ENCODE measurements at regions not wholly inside any gene's neighbourhood (a gene's known extent, or its start where the extent isn't known, plus 50 kb on each side); places are given as distances from the start of the nearest gene placed in this dataset.
"Not testable (repeated sequence)": the region's sequence is repeated elsewhere in the genome, so short reads cannot be mapped to it uniquely, and the experiment has no call there.

DNA sequence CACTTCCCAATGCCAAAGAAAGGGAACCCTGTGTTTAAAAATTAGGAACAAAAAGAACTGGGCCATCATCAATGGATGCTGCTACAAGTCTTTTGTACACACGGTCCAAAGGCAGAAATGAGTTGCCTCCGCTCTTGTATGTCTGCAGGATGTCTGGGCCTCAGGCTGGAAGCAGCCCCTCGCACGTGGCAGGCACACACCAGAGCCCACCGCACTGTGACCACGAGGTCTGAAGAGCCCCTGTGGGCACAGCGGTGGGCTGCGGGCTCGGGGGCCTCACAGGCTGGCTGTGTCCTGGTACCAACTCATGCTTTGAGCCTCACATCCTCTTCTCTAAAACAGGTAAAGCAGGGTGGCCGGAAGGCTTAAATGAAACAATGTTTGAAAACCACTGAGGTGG is 309.3 kb downstream of the C16orf95 start:
- in situ Hi-C loops (cut with MboI; ENCODE audit: low sequenced_read_pairs) = no loop called here

DNA sequence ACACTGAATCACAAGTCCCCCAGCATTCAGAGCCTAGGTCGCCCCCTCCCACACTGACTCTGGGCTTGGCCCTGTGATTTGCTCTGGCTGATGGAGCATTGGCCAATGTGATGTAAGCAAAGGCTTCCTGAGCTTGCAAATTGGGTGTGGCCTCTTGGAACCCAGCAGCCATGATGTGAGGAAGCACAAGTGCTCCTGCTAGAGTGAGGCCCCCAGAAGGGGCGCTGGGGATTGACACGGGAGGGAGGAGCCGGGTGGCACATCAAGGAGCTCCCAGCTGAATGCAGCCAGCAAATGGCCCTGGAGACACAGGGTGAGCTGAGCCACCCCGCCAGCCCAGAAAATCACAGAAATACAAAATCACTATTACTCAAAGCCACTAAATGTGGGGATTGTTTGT is 308.5 kb downstream of the C16orf95 start:
- in situ Hi-C loops (cut with MboI; ENCODE audit: low sequenced_read_pairs) = no loop called here

DNA sequence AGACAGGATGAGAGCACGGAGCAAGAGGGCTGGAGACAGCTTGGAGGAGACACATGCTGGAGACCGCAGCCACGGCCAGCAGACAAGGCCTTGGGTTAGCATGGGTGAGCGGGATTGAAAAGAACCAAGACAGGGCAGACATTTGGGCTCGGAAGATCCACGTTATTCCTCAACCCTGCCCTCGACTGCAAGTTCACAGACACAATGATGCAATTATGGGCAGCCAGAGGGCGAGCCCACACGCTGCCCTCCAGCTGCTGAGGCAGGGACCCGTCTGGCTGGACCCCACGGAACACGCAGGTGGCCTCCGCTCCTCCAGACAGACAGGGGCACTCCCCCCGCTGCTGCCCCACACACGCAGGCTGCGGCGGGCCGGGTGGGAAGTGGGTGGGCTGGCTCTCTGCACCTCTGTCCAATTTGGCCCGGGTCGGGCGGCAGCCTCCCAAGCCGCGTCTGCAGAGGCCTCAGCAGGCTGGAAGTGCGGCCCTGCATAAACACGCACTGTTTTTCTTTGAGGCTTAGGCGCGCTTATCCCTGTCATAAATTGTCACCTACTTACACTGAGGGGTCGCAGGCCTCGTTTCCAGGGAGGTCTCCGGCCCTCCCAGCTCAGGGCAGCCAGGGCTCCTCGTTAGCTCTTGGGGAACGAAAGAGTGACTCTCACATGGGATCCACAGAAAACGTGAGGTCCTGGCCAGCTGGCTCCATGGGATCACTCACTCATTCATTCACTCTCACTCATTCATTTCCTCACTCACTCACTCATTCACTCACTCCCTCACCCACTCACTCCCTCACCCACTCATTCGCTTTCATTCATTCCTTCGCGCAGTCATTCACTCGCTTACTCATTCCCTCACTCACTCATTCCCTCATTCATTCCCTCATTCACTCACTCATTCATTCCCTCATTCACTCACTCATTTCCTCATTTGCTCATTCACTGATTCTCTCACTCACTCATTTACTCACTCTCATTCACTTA is 303.9 kb downstream of the C16orf95 start:
- in situ Hi-C loops (cut with MboI; ENCODE audit: low sequenced_read_pairs) = no loop called here

DNA sequence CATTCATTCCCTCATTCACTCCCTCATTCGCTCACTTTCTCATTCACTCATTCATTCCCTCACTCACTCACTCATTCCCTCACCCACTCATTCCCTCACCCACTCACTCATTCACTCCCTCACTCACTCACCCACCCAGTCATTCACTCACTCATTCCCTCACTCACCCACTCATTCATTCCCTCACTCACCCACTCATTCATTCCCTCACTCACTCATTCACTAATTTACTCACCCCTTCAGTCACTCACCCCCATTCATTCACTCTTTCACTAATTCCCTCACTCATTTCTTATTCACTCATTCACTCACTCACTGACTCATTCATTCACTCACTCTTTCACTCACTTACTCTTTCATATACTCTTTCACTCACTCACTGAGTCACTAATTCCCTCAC is 303.1 kb downstream of the C16orf95 start:
- in situ Hi-C loops (cut with MboI; ENCODE audit: low sequenced_read_pairs) = no loop called here

DNA sequence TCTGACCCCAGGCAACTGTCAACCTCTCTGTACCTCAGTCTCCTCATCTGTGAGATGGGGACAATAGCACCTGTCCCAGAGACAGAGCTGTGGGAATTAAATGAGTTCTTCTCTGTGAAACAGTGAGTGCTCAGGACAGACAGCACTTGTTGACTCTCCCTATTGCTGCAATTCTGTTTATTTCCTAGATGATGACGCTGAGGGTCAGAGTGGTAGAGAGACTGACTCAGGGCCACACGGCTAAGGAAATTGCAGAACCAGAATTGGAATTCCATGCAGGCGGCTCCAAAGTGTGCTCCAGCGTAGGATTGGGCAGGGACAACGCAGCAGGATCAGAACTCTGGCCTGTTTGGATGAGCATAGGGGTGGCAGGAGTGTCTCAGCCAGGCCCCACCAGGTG is 302.2 kb downstream of the C16orf95 start:
- in situ Hi-C loops (cut with MboI; ENCODE audit: low sequenced_read_pairs) = no loop called here

DNA sequence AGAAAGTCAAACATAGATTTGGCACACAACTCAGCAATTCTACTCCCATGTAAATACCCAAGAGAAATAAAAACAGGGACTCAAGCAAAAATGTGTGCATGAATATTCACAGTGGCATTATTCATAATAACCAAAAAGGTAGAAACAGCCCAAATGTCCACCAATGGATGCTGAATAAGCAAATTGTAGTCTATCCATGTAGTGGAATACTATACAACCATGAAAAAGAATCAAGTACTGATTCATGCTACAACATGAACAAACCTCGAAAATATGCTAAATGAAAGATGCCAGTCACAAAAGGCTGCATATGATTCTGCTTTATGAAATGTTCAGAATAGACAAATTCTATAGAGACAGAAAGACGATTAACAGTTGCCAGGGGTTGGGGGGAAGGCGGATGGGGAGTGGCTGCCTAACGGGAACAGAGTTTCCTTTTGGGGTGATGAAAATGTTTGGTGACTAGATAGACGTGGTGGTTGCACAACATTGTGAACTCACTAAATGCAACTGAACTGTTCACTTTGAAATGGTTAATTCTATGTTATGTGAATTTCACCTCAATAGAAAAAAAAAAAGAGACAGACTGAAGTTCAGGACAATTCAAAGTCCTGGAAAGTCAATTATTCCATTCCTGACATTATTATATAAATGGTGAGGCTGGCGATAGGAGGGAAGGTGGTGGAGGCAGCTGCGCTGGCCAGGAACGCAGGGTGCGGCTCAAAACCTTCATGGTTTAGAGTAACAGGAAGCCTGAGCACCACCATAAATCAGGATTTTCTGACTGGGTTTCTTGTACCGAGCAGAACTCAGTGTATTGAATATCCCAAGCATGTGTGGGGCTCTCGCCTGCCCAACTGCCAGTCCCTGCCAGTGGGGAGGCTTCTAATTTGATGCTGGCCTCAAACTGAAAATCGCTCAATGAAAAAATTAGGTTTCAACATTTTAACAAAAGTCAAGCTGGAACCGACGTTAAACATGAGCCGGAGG is 300.9 kb downstream of the C16orf95 start:
- in situ Hi-C loops (cut with MboI; ENCODE audit: low sequenced_read_pairs) = no loop called here

DNA sequence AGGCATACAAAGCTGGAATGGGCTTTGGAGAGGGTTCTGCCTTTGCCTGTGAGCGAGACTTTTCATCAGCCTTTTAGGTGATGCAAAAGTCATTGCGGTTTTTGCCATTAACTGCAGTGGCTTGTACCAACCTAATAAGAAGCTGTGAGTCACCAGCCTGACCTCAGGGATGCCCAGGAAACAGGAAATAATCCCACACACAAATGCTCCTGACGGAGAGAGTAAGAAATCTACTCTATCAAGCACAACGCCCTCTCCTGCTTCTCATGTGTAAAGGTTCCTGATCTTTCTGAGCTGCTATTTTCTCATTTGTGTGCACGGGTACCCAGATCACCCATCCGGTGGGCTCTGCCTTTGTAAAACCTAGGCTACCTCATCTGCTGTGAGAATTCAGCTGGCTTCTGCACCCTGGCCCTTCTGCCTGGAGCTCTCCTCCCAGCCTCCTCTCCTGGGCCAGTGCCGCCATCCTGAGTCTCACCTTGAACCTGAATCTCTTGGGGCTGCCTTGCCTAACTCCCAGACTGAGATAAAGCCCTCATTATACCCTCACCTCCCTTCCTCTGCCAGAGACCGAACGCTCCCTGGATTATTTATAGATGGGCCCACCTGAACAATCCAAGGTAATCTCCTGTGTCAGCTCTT is 299.7 kb downstream of the C16orf95 start:
- in situ Hi-C loops (cut with MboI; ENCODE audit: low sequenced_read_pairs) = no loop called here

DNA sequence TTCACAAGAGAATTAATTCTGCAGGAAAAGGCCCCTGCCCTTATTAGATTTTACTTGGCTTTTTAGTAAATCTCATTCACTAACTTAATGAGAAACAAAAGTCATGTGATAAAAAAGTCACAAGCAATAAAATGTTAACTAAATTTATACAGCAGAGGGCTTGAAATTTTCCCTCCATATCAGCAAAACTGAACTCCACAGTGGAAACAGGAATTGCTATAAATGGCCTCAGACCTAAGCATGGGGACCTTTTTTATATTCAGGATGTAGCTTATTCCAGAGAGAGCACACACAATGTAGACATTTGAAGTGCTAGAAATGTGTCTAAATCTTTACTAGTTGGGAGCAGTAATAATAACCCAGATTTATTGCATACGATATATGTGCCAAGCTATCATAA is 291.5 kb downstream of the C16orf95 start:
- in situ Hi-C loops (cut with MboI; ENCODE audit: low sequenced_read_pairs) = no loop called here

DNA sequence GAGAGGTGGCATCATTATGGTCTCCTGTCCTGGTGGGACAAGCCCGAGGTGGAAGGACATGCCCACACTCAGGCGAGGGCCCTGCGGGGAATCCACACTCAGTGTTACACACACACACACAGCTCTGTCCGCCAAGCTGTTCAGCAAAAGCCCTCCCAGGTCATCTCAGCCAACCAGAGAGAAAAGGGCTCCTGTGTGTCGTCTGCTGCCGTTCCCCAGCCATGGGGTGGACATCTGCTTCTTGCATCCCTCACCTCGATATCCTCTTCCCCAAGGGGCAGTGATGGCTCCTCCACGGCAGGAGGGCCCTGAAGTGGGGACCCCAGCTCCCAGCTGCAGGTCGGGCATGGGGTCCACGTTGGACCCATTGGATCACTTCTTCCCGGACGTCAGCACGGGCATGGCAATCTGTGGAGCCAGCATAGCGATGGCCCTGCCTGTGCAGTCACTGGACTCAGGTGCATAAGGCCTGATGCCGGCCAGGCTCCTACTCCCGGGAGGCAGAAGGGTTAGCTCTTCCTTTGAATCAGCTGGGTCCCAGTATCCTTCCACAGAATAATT is 290.1 kb downstream of the C16orf95 start:
- in situ Hi-C loops (cut with MboI; ENCODE audit: low sequenced_read_pairs) = no loop called here

DNA sequence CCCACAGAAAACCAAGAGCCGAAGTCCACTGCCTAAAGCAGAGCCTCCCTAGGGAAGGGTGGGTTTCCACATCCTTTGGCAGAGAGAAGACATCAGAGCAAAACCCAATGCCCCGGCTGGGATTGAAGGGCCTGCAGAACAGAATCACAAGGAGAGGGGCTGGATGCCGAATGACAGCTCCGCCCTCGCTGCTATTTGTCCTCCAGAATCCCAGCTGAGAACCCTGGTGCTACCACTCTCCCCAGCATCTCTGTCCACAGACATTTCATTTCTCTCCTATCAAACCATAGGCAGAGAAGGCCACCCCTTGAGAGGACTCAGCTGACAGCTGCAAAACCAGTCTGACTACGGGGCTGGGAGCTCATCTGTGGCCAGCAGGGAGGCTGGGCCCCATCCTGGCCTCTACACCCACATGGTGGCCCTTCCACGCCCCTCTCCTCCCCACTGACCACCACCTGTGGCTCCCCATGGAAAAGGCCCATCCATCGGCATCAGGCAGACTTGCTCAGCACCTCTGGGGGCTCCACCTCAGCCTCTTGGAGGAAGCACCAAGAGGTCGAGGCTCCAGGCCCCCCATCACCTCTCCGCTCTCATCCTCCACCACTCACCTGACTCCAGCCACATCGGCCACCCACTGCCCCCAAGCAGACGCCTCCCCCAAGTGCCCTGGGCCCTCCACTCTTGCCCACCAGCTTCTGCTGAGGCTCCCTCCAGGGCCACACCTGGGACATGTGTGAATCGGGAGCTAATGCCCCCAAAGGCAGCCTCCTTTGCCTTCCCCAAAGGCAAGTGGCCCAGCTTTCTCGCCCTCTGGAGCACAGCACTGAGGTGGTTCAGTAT is 288.5 kb downstream of the C16orf95 start:
- in situ Hi-C loops (cut with MboI; ENCODE audit: low sequenced_read_pairs) = no loop called here

DNA sequence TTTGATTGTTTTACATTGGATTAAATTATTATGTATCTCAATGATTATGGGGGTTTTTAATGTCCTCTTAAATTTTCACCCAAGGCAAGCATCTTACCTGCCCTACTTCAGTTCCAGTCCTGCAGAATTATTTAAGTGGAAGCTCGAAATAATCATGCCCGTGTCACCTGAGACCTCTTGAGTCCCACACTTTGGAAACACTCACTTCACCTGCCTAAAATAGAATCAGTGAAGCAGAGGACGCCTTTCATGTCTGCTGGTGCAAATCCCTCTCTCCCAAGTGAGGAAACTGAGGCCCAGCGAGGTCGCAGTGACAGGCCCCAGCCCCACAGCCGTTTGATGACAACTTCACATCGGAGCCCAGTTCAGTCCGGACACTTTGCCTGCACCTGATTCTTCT is 284.6 kb downstream of the C16orf95 start:
- in situ Hi-C loops (cut with MboI; ENCODE audit: low sequenced_read_pairs) = no loop called here

DNA sequence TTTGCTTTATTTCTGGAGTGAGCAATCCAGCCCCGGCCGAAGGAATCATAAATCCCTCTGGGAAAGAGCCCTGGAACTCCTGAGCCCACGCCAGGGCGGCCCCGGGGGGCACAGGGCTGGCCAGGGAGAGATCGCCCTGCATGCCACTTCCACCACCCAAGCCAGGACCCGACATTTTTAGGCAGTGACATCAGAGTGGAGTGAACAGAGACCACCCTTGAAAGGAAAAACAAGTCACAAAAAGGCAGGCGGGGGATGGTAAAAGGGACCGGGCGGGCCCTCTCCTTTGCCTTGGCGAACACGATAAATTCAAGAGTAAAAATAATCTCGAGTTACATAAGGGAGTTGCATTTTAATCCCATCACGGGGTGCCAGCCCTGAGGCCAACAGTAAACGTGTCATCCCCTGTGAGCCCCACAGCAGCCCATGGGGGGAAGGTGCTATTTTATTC is 284.1 kb downstream of the C16orf95 start:
- in situ Hi-C loops (cut with MboI; ENCODE audit: low sequenced_read_pairs) = no loop called here

DNA sequence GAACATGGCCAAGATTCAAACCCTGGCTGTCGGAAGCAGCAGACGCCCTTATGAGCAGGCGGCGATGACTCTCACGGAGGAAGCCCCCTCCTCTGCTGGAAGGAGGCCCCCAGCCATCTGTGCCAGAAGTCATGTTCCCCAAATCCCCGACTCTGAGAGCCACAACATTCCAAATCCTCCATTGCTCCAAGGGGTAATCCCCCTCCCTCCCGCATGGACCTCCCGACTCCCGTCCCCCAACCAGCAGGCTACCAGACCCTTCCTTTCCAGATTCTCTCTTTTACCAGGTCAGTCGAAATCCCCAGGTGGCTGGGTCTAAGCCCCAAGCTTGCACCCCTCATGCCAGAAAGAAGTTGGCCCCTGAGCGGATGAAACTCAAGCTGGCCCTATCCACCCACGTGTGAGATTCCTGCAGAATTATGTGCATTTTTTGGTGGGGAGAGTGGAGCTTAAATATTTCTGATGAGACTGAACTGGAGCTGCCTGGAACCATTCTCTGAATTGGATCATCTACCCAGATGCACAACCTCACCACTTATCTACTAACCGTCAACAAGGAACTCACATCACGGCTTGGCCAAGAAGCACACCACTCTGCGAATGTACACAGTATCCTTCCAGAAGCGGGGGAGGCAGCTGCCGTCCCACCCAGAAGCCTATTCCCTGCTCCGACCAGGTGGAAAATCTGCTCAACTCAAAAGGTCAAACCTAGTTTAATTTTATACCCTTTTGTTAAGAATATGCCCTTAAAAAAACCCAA is 283.5 kb downstream of the C16orf95 start:
- in situ Hi-C loops (cut with MboI; ENCODE audit: low sequenced_read_pairs) = no loop called here

DNA sequence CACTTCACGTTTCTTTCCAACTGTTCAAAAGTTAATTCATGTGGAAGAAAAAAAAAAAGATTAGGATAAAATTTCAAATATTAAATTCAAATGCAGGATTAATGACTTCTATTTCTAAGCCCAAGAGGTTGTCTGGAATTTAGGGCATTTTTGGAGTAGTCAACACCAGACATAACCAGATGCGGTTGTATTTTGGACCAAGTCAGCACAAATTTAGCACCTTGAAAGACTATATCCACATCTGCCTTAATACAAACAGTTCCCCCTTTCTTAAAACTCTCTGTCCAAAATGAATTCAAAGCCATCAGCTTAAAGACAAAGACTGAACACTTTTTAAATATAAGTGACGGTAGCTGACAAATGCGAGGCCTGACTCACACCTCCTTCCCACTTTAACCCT is 282.9 kb downstream of the C16orf95 start:
- in situ Hi-C loops (cut with MboI; ENCODE audit: low sequenced_read_pairs) = no loop called here

DNA sequence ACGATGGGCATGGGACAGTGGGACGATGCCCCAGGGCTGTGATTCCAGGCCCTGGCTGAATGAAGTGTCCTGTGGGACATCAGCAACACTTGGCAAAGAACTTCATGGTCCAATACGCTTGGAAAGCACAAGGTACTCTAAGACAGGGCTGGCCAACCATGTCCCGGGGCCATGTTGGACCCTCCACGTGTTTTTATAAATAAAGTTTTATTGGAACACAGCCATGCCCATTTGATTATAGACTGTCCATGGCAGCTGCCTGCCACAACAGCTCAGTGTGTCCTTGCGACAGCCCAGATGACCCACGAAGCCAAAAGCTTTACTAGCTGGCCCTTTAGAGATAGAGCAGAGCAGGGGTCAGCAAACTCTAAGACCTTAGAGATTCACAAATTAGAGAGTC is 282.1 kb downstream of the C16orf95 start:
- in situ Hi-C loops (cut with MboI; ENCODE audit: low sequenced_read_pairs) = no loop called here

DNA sequence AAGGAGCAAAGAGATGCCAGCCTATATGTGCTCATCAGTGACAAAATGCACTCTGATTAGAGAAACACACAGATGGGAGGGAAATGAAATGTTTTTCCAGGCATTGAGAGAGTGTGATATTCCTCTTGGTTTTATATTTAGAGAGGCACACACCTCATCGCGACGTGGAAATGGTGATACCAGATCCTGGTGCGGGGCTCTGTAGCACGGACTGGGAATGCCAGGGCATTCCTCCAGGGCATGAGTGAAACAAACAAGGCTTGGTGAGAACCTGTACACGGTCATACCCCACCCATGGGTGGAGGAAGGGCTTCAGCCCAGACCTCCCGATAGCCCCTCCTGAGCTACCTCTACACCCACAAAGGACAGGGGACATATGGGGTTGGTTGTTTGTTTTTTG is 280.2 kb downstream of the C16orf95 start:
- in situ Hi-C loops (cut with MboI; ENCODE audit: low sequenced_read_pairs) = no loop called here

DNA sequence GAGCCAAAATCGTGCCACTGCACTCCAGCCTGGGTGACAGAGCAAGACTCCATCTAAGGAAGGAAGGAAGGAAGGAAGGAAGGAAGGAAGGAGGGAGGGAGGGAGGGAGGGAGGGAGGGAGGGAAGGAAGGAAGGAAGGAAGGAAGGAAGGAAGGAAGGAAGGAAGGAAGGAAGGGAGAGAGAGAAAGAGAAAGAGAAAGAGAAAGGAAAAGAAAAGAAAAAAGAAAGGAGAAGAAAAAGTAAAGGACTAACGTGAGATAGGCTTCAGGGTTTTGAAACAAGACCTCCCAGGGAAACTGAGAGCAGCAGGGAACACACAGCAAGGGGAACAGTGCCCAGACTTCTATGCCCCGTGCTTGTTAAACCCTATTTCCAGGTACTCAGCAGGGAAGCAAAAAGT is 278.7 kb downstream of the C16orf95 start:
- in situ Hi-C loops (cut with MboI; ENCODE audit: low sequenced_read_pairs) = not testable (repeated sequence)

DNA sequence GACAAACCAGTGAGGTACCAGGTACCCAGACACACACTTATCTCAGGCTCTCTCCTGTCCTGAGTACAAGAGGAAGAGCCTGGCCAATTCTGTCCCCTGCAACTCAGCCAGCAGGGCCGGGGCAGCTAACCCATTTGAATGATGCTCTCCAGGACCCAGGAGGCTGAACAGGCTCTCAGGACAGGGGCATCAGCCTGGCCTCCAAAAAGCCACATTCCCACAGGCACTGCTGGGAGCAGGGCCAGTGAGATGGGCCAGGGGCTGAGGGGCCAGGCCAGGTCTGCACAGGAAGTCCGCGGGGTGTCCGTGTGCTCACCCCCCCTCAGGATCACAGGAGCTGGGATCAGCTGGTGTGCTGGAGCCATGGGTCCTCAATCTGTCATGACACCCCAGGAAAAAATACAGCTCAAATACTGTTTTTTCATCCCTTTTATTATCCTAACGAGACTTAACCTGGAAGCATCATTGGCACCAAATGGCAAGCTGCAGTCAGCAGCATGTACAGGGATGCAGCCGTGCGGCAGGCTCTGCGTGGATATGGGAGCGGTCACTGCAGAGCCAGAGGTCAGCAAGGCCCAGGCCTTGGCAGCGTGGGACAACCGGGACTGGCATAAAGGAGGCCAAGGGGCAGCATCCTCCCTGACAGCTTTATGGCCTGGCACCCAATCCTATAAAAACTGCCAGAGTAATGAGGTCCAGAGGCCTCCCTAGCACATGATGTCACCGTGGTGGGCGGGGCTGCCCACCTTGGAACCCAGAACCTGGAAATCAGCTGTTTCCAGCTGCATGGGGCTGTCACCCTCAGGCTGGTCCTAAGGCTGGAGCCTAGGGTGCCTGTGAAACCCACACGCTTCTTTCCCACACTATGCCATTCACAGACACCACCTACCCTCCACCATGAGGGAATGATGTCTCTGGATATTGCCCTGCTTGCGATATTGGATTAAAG is 276.7 kb downstream of the C16orf95 start:
- in situ Hi-C loops (cut with MboI; ENCODE audit: low sequenced_read_pairs) = no loop called here
